D721Med (cell line): ENCODE measurements at regions not wholly inside any gene's neighbourhood (a gene's known extent, or its start where the extent isn't known, plus 50 kb on each side); places are given as distances from the start of the nearest gene placed in this dataset.

Experiments
- DNase-seq: peaks from one replicate; pipeline ENCODE4 v3.0.0; 2011; ENCODE audit warnings: low spot score; ENCODE audit not compliant: insufficient read length
- FAIRE-seq: peaks from 2 replicates; lab custom pipeline; 2011; peaks lifted over from hg19 to GRCh38; lab: Jason Lieb, UNC
- CTCF ChIP-seq: IDR thresholded peaks from 2 replicates; pipeline ENCODE4 v1.5.1; 2012; ENCODE audit warnings: mild to moderate bottlenecking, control low read depth; ENCODE audit not compliant: insufficient read depth; ENCODE audit errors: missing control alignments

DNA sequence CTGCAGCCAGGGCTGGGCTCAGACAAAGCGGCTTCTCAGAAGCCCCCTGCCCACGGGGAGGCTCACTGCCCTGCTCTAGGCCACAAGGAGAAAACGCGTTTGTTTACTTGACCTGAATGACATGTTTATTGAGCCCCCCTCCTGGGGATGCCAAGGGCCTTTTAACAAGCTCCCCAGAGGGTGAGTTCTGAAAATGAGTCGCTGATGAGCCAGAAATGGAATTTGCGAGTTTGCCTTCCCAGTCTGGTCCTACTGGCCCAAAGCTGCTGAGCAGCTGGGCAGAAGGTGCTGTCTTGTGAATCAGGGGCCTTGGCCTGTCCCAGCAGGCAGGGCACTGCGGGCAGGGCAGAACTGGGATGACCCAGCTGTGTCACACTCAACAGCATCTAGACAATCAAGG is 120.6 kb downstream of the SYF2 start:
- DNase-seq (no peak), FAIRE-seq (no peak)
- no peak for TF ChIP-seq CTCF

DNA sequence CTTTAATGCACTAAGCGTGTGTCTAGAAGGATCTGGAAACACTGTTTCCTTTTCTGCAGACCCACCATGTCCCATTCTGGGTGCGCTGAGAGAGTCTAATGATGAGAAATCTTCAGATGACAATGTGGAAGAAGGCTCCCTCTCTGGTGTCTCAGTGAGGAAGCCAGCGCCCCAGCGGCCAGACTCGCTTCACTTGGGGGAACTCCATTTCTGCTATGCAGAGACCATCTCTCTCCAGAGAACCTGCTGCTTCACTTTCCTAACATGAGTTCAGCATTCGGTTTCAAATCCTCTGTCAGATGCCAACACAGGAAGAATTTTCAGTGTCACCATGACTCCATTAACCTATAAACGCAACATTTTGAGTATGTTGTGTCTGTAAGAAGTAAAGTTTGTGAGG is 121.8 kb downstream of the SYF2 start:
- FAIRE-seq: no peak
- no peak for DNase-seq
- no peak for TF ChIP-seq CTCF

DNA sequence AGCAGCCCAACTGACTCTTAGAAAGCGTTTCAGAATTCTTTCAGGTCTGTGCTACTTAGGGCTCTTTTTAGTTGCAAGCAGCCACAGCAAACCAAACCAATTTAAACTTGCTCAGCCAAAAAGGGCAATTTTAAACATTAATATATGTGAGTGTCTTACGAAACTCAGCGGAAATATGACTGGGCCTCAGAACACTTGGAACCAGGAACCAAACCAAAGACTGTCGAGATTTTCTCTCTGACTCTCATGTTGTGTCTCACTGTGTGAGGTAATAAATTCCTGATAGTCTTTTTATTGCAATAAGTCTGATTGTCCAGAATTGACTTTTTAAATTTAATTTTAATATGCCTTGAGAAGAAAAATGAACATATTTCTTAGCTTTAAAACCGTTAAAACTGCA is 122.3 kb downstream of the SYF2 start:
- no peak for FAIRE-seq
- no peak for DNase-seq
- TF ChIP-seq CTCF: no peak

DNA sequence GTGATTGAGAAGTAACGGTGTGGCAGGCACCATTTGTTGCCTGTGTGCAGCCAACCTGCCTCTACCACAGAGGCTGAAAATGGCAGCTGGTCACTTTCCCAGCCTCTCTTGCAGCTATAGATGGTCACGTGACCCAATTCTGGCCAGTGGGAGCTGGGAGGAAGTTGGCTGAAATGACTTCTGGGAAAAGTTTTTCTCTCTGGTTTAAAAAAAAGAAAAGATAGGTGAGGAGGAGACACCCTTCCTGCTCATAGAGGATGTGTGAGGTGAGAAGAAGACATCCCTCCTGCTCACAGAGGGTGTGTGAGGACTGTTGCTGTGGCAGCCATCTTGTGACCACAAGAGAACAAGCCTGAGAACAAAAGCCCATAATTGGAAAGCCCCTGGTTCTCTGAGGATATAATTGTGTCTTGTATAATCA is 122.8 kb downstream of the SYF2 start:
- no peak for TF ChIP-seq CTCF
- no peak for FAIRE-seq

DNA sequence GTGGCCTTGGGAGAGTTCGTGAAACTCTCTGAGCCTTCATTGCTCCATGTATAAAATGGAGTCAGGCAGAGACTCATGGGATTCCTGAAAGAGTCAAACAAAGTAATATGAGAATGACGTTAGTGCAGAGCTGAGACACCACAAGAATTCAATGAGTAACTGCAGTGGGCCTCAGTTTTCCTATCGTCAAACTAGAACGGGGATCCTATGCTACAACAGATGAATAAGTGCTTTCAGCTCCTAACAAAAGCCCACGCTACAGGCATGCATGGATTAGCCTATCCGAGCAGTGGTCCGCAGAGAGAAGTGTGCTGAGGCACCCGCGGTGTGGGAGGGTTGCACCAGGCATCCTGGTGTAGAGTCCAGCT is 124.7 kb downstream of the SYF2 start:
- FAIRE-seq (no peak), DNase-seq (no peak)
- TF ChIP-seq CTCF: no peak

More for the DNA sequence above, 122.8 kb downstream of the SYF2 start:
- DNase-seq: no peak

DNA sequence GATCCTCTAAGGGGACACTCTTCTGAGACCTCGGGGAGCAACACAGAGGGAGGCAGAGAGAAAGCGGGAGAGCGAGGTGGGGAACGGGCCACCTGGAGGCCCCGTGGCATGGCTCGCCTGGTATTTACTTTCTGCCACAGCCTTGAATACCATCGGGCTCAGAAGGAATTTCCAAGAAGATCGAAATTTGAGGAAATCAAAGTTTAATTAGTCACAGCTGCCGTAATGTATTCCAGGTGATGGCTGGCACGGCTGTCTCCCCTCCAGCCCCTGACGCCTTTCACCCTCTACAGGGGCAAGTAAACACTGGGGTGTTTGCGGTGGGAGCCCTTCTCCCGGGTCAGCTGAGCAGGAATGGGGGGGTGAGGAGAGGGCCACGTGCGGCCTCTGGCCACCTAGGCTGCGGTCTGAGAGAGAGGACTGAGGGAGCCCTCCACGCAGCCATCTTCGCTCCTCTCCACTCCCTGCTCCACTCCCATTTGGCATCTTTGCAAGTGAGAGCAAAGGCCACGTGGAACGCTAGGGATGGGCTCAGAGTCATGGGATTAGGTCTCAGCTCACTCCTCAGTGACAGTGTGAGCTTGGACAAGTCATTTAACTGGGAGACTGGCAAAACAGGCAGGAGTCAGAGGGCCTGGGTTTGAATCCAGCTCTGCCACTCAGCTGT is 125.2 kb downstream of the SYF2 start:
- FAIRE-seq (no peak), DNase-seq (no peak)

GRCh38 chr1:25106352-25106751 is 126.0 kb downstream of the SYF2 start:
- FAIRE-seq (no peak), DNase-seq (no peak)
- TF ChIP-seq CTCF: no peak

More for the DNA sequence above, 125.2 kb downstream of the SYF2 start:
- no peak for TF ChIP-seq CTCF
